Glutamatergic neuron (in vitro differentiated cells): ENCODE measurements at regions not wholly inside any gene's neighbourhood (a gene's known extent, or its start where the extent isn't known, plus 50 kb on each side); places are given as distances from the start of the nearest gene placed in this dataset.

Experiments
- DNase-seq: peaks from one replicate; pipeline ENCODE4 v3.0.0; 2022
- H3K27ac Mint-ChIP-seq: one replicate; pipeline ENCODE4 v1.8.0; 2020; ENCODE audit warnings: mild to moderate bottlenecking, mixed read lengths, inconsistent platforms; ENCODE audit not compliant: unreplicated experiment
- H3K27me3 Mint-ChIP-seq: one replicate; pipeline ENCODE4 v1.8.0; 2020; ENCODE audit warnings: mild to moderate bottlenecking, moderate library complexity, mixed read lengths, inconsistent platforms; ENCODE audit not compliant: unreplicated experiment
- H3K36me3 Mint-ChIP-seq: one replicate; pipeline ENCODE4 v1.8.0; 2020; ENCODE audit warnings: mild to moderate bottlenecking, mixed read lengths, inconsistent platforms; ENCODE audit not compliant: unreplicated experiment
- H3K4me1 Mint-ChIP-seq: one replicate; pipeline ENCODE4 v1.8.0; 2020; ENCODE audit warnings: mild to moderate bottlenecking, low read depth, mixed read lengths, inconsistent platforms; ENCODE audit not compliant: unreplicated experiment
- H3K4me3 Mint-ChIP-seq: one replicate; pipeline ENCODE4 v1.8.0; 2020; ENCODE audit warnings: mild to moderate bottlenecking, mixed read lengths, inconsistent platforms; ENCODE audit not compliant: unreplicated experiment
- H3K9me3 Mint-ChIP-seq: one replicate; pipeline ENCODE4 v1.8.0; 2020; ENCODE audit warnings: mild to moderate bottlenecking, moderate library complexity, mixed read lengths, inconsistent platforms; ENCODE audit not compliant: unreplicated experiment
- CTCF ChIP-seq: fragments of 200-600 bp; sonication (generic); IDR thresholded peaks from one replicate; pipeline ENCODE4 v1.5.0; 2021; ENCODE audit not compliant: partially characterized antibody, unreplicated experiment

- no peaks in the 10 kb centered on the region for H3K27me3 Mint-ChIP-seq
- H3K27ac Mint-ChIP-seq, result peak overlapping the region; percentile 92
- H3K4me1 Mint-ChIP-seq, result peaks cover 24% of the 10 kb centered on the region
- H3K4me3 Mint-ChIP-seq, result peak overlapping the region; percentile 2
- DNase-seq, result peak; percentile 55
- H3K36me3 Mint-ChIP-seq, result no peaks in the 10 kb centered on the region
- TF ChIP-seq CTCF, result no peak
- H3K9me3 Mint-ChIP-seq, result no peaks in the 10 kb centered on the region
These were observed 277.3 kb downstream of the CDH9 start for GRCh38 chr5:26761045-26761444.

- no peak overlapping the region for H3K4me3 Mint-ChIP-seq
- DNase-seq, result no peak
- H3K36me3 Mint-ChIP-seq, result no peaks in the 10 kb centered on the region
- peaks cover 20% of the 10 kb centered on the region for H3K4me1 Mint-ChIP-seq
- no peak for TF ChIP-seq CTCF
- no peak overlapping the region for H3K27ac Mint-ChIP-seq
- no peaks in the 10 kb centered on the region for H3K27me3 Mint-ChIP-seq
- H3K9me3 Mint-ChIP-seq, result no peaks in the 10 kb centered on the region
These were observed 280.4 kb downstream of the CDH9 start for GRCh38 chr5:26757941-26758340.

GRCh38 chr5:26749829-26750228 is 288.6 kb downstream of the CDH9 start:
- Mint-ChIP-seq H3K9me3 (no peaks in the 10 kb centered on the region), H3K27ac (no peak overlapping the region), H3K4me3 (no peak overlapping the region), H3K4me1 (no peaks in the 10 kb centered on the region), H3K27me3 (peaks cover 2% of the 10 kb centered on the region), H3K36me3 (no peaks in the 10 kb centered on the region)
- no peak for TF ChIP-seq CTCF
- DNase-seq, result no peak

- Mint-ChIP-seq H3K9me3 (no peaks in the 10 kb centered on the region), H3K4me1 (no peaks in the 10 kb centered on the region), H3K4me3 (no peak overlapping the region), H3K27ac (no peak overlapping the region), H3K36me3 (no peaks in the 10 kb centered on the region), H3K27me3 (no peaks in the 10 kb centered on the region)
- no peak for TF ChIP-seq CTCF
- DNase-seq, result no peak
These were observed 298.2 kb downstream of the CDH9 start for GRCh38 chr5:26740182-26740581.

- Mint-ChIP-seq H3K36me3 (no peaks in the 10 kb centered on the region), H3K27me3 (no peaks in the 10 kb centered on the region), H3K4me3 (no peak overlapping the region), H3K27ac (no peak overlapping the region), H3K9me3 (no peaks in the 10 kb centered on the region), H3K4me1 (no peaks in the 10 kb centered on the region)
- DNase-seq, result no peak
- TF ChIP-seq CTCF, result no peak
These were observed 300.8 kb downstream of the CDH9 start for GRCh38 chr5:26737348-26738265.
